PC-3 (cell line): ENCODE measurements at regions not wholly inside any gene's neighbourhood (a gene's known extent, or its start where the extent isn't known, plus 50 kb on each side); places are given as distances from the start of the nearest gene placed in this dataset.

Experiments used
- ATAC-seq: fragments of 200-7000 bp; cut with Tn5 transposase; 2 replicates; pipeline ENCODE4 v1.9.1; 2020; ENCODE audit warnings: mild to moderate bottlenecking, moderate library complexity
- BruUV-seq: library from RNA; stranded (reverse); fragments of 400-500 nt; replicated peaks from 2 replicates; lab custom pipeline; 2021; lab: Mats Ljungman, UMichigan
- CTCF ChIA-PET: fragments of 300-600 bp; sonication (Branson Sonifier 250); formaldehyde crosslinking; loops from one replicate; lab custom pipeline; 2022; ENCODE audit warnings: antibody characterized with exemption; lab: Charles Lee
- POLR2A ChIA-PET: fragments of 300-600 bp; sonication (Branson Sonifier 250); formaldehyde crosslinking; loops from one replicate; lab custom pipeline; 2022; ENCODE audit warnings: antibody characterized with exemption; ENCODE audit not compliant: unreplicated experiment; lab: Charles Lee
- DNase-seq: peaks from one replicate; pipeline ENCODE4 v3.0.0-alpha.2; 2015
- H2AFZ ChIP-seq: fragments of 300-600 bp; sonication (generic); 2 replicates; pipeline ENCODE4 v1.6.0; 2016; ENCODE audit warnings: antibody characterized with exemption, low read length
- H3F3A ChIP-seq: fragments of 300-600 bp; sonication (generic); one replicate; pipeline ENCODE4 v1.6.0; 2017; ENCODE audit warnings: antibody characterized with exemption, low read length, control low read depth, mild to moderate bottlenecking; ENCODE audit not compliant: unreplicated experiment
- H3K27ac ChIP-seq: fragments of 300-600 bp; sonication (generic); 2 replicates; pipeline ENCODE4 v1.5.1; 2016; ENCODE audit warnings: mild to moderate bottlenecking, low read length
- H3K27me3 ChIP-seq: fragments of 300-600 bp; sonication (generic); 2 replicates; pipeline ENCODE4 v1.6.1; 2016; ENCODE audit warnings: low read length, mixed read lengths
- H3K36me3 ChIP-seq: fragments of 300-600 bp; sonication (generic); 2 replicates; pipeline ENCODE4 v1.6.1; 2016; ENCODE audit warnings: low read depth, mixed run types, low read length, mixed read lengths
- H3K4me1 ChIP-seq: fragments of 300-600 bp; sonication (generic); 2 replicates; pipeline ENCODE4 v1.5.1; 2016; ENCODE audit warnings: low read length; ENCODE audit not compliant: insufficient read depth
- H3K4me2 ChIP-seq: fragments of 300-600 bp; sonication (generic); 2 replicates; pipeline ENCODE4 v1.6.0; 2016; ENCODE audit warnings: low read length
- H3K4me3 ChIP-seq: fragments of 300-600 bp; sonication (generic); 2 replicates; pipeline ENCODE4 v1.5.1; 2016; ENCODE audit warnings: mild to moderate bottlenecking, low read length, mixed read lengths
- H3K79me2 ChIP-seq: fragments of 300-600 bp; sonication (generic); 2 replicates; pipeline ENCODE4 v1.6.1; 2017; ENCODE audit warnings: low read length, mixed read lengths
- H3K9ac ChIP-seq: fragments of 300-600 bp; sonication (generic); 2 replicates; pipeline ENCODE4 v1.6.0; 2016; ENCODE audit warnings: mild to moderate bottlenecking, low read length
- H3K9me2 ChIP-seq: fragments of 300-600 bp; sonication (generic); replicated peaks from 2 replicates; pipeline ENCODE4 v1.6.1; 2016; ENCODE audit warnings: mixed run types, low read length, mixed read lengths
- H3K9me3 ChIP-seq: fragments of 300-600 bp; sonication (generic); 2 replicates; pipeline ENCODE4 v1.6.1; 2016; ENCODE audit warnings: low read length, mixed read lengths
- H4K20me1 ChIP-seq: fragments of 300-600 bp; sonication (generic); 2 replicates; pipeline ENCODE4 v1.6.1; 2016; ENCODE audit warnings: low read length, mixed read lengths
- CTCF ChIP-seq: fragments of 300-600 bp; sonication (generic); conservative IDR thresholded peaks from 2 replicates; pipeline ENCODE4 v1.5.1; 2017; ENCODE audit warnings: antibody characterized with exemption, low read depth, mild to moderate bottlenecking, low read length
- EZH2 ChIP-seq: fragments of 300-600 bp; sonication (generic); IDR thresholded peaks from one replicate; pipeline ENCODE4 v1.6.1; 2017; ENCODE audit warnings: antibody characterized with exemption, mild to moderate bottlenecking, low read length; ENCODE audit not compliant: unreplicated experiment
- EZH2phosphoT487 ChIP-seq: fragments of 300-600 bp; sonication (generic); IDR thresholded peaks from 2 replicates; pipeline ENCODE4 v1.6.1; 2018; ENCODE audit warnings: mild to moderate bottlenecking, antibody characterized with exemption, low read length, borderline replicate concordance
- intact Hi-C: fragments of 100-400 bp; cut with micrococcal nuclease; formaldehyde crosslinking; loops from 2 replicates; pipeline ENCODE4 v1.9.0; 2023

- Histone ChIP-seq H3K79me2 (no peaks in the 10 kb centered on the region), H3K36me3 (no peaks in the 10 kb centered on the region), H3K27me3 (peaks cover 52% of the 10 kb centered on the region), H3K4me2 (no peak overlapping the region), H3F3A (no peaks in the 10 kb centered on the region), H3K9ac (no peak overlapping the region), H3K9me3 (no peaks in the 10 kb centered on the region), H4K20me1 (no peaks in the 10 kb centered on the region), H3K4me1 (peaks cover 5% of the 10 kb centered on the region; the same call in 1 of the 2 replicates), H2AFZ (no peak overlapping the region), H3K4me3 (no peak overlapping the region), H3K27ac (no peak overlapping the region), H3K9me2 (no peaks in the 10 kb centered on the region)
- ChIA-PET POLR2A (no interaction called here), CTCF (no interaction called here)
- TF ChIP-seq EZH2 (no peak), EZH2phosphoT487 (no peak), CTCF (no peak)
- intact Hi-C loops, result no loop called here
- ATAC-seq, result peak; percentile 25
- no peak for DNase-seq
- BruUV-seq, result no TSS peak
These were observed 65.6 kb downstream of the UNCX start for GRCh38 chr7:1298051-1298930.

DNA sequence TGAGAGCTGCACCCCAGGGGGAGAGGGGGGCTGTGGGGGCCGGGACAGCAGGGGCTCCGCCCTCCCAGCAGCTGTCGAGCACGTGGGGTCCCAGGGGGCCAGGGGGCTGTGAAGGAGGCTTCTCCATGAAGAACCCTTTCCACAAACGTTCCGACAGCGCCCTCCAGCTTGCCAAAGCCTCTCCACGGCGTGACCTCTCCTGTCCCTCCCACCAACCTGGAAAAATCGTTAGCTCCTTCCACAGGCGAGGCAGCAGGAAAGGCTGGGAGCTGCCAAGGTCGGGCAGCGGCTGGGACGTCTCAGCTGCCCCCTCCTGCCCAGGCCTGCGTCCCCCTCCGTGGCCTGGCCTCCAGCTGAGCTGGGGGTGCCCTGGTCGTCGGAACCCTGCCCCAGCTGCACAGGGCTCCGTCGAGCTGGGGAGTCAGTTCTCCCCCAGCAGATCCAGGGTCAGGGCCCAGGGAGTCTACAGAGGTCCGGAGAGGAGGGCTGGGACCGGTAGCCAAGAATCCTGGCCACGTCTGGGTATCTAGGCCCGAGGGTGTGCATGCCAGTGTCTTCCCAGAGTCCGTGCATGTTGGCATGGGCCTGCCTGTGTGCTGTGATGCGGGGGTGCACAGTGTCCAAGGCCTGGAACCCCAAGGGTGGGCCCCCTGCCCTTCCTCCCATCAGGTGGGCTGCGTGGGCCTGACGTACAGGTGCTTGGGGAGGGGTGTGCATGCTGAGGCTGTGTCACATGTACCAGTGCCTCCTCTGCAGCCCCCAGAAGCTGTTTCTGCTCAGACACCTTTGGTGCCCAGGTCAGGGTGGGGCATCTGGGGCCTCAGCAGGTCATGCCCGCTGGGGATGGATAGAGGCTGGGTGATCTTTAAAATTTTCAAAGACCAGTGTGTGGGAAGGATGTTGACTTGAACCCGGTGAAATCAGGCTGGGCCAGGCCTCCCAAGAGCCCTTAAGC is 66.5 kb downstream of the UNCX start:
- DNase-seq, result no peak
- CTCF ChIA-PET, result no interaction called here
- TF ChIP-seq EZH2 (no peak), EZH2phosphoT487 (no peak), CTCF (no peak)
- peaks cover 5% of the 10 kb centered on the region; the same call in 1 of the 2 replicates for H3K4me1 ChIP-seq
- ATAC-seq, result no peak
- no TSS peak for BruUV-seq
- H3K9ac ChIP-seq, result no peak overlapping the region
- H3K27ac ChIP-seq, result no peak overlapping the region
- POLR2A ChIA-PET, result no interaction called here
- no peak overlapping the region for H3K4me2 ChIP-seq
- H3K27me3 ChIP-seq, result peaks cover 43% of the 10 kb centered on the region
- H3F3A ChIP-seq, result no peaks in the 10 kb centered on the region
- no peak overlapping the region for H2AFZ ChIP-seq
- intact Hi-C loops, result no loop called here
- H3K9me2 ChIP-seq, result no peaks in the 10 kb centered on the region
- no peaks in the 10 kb centered on the region for H3K79me2 ChIP-seq
- H3K9me3 ChIP-seq, result no peaks in the 10 kb centered on the region
- no peaks in the 10 kb centered on the region for H4K20me1 ChIP-seq
- no peak overlapping the region for H3K4me3 ChIP-seq
- H3K36me3 ChIP-seq, result no peaks in the 10 kb centered on the region
